SK-N-MC (cell line): ENCODE measurements at regions not wholly inside any gene's neighbourhood (a gene's known extent, or its start where the extent isn't known, plus 50 kb on each side); places are given as distances from the start of the nearest gene placed in this dataset.

Experiments
- EZH2 ChIP-seq: fragments of 200-600 bp; sonication (generic); IDR thresholded peaks from one replicate; pipeline ENCODE4 v1.6.1; 2017; ENCODE audit warnings: antibody characterized with exemption
- POLR2AphosphoS5 ChIP-seq: IDR thresholded peaks from 2 replicates; pipeline ENCODE4 v1.6.1; 2012; ENCODE audit warnings: mild to moderate bottlenecking, low read depth, low read length, borderline replicate concordance

DNA sequence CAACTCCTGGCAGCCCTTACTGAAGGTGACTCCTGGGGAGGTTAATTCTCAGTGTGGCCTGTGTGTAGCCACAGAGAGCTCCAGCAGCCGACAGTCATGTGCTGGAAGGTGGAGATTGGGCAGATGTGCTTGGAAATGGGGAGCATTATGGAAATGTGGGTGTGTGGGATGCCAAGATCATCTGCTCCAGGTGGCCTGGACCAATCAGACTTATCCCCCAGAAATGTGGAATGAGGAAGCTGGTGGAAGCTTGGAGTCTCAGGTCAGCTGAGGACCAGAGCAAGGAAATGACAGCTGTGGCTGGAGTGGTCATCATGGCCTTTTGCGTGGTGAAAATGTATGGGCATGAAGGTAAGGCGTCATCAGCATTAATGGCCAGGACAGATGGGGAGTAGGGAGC is 234.0 kb downstream of the MIAT start:
- TF ChIP-seq EZH2 (no peak), POLR2AphosphoS5 (no peak)
